ENCODE measurements at regions not wholly inside any gene's neighbourhood (a gene's known extent, or its start where the extent isn't known, plus 50 kb on each side); places are given as distances from the start of the nearest gene placed in this dataset.

DNA sequence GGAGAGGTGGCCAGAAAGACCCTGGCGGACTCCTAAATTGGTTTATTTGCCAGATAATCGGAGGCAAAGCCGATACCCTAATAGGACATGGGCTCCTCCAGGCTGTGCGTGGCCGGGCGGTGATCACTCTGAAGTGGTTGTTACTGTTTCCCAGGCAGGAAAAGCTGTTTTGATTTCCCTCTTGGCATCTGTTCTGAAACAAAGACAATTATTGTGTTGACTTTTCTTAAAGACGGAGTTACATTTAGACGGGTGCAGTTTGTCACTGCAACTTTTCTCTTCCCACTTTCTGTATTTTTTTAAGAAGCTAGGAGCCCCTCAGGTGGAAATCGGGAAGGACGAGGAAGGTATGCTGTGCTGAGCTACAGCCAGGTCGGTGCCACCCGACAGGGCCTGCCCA lies 1288.4 kb downstream of the BRD1 start:
- TF ChIP-seq, protein P1, sequence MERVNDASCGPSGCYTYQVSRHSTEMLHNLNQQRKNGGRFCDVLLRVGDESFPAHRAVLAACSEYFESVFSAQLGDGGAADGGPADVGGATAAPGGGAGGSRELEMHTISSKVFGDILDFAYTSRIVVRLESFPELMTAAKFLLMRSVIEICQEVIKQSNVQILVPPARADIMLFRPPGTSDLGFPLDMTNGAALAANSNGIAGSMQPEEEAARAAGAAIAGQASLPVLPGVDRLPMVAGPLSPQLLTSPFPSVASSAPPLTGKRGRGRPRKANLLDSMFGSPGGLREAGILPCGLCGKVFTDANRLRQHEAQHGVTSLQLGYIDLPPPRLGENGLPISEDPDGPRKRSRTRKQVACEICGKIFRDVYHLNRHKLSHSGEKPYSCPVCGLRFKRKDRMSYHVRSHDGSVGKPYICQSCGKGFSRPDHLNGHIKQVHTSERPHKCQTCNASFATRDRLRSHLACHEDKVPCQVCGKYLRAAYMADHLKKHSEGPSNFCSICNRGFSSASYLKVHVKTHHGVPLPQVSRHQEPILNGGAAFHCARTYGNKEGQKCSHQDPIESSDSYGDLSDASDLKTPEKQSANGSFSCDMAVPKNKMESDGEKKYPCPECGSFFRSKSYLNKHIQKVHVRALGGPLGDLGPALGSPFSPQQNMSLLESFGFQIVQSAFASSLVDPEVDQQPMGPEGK (CRISPR knock-in tag; IDR thresholded peaks at IDR 0.05; ENCODE audit: borderline replicate concordance), result no peak
- no peak for TF ChIP-seq BACH2 (CRISPR knock-in tag; IDR thresholded peaks at IDR 0.05; ENCODE audit: borderline replicate concordance)
- TF ChIP-seq ZNF565 (CRISPR knock-in tag; conservative IDR thresholded peaks at IDR 0.05; ENCODE audit: low read depth), result no peak
- no peak for TF ChIP-seq GLIS3 (CRISPR knock-in tag; IDR thresholded peaks at IDR 0.05)
- TF ChIP-seq ZFP30 (CRISPR knock-in tag; IDR thresholded peaks at IDR 0.05), result no peak
- no peak for TF ChIP-seq CSDC2 (CRISPR knock-in tag; IDR thresholded peaks at IDR 0.05)

Measured in SK-N-SH treated with all-trans-retinoic acid at 6 μM for 48 hours (cell line).